GM18909 (cell line): ENCODE measurements at regions not wholly inside any gene's neighbourhood (a gene's known extent, or its start where the extent isn't known, plus 50 kb on each side); places are given as distances from the start of the nearest gene placed in this dataset.

ENCODE experiments used
- ATAC-seq: cut with Tn5 transposase; IDR thresholded peaks from one replicate; pipeline ENCODE4 v1.9.1; 2021; ENCODE audit warnings: mild to moderate bottlenecking; ENCODE audit not compliant: unreplicated experiment, poor library complexity

- ATAC-seq, result no peak
These were observed 613.1 kb downstream of the EBF1 start for GRCh38 chr5:158486566-158486965.

GRCh38 chr5:158485604-158486081 is 614.1 kb downstream of the EBF1 start:
- no peak for ATAC-seq

GRCh38 chr5:158485047-158485446 is 614.7 kb downstream of the EBF1 start:
- ATAC-seq, result no peak

GRCh38 chr5:158484150-158484549 is 615.6 kb downstream of the EBF1 start:
- no peak for ATAC-seq

- ATAC-seq, result no peak
These were observed 616.3 kb downstream of the EBF1 start for GRCh38 chr5:158483281-158483860.

GRCh38 chr5:158482125-158482524 is 617.6 kb downstream of the EBF1 start:
- no peak for ATAC-seq

GRCh38 chr5:158478139-158478538 is 619.2 kb upstream of the CLINT1 start:
- ATAC-seq, result no peak

GRCh38 chr5:158477214-158477613 is 618.3 kb upstream of the CLINT1 start:
- ATAC-seq, result no peak

- ATAC-seq, result no peak
These were observed 614.2 kb upstream of the CLINT1 start for GRCh38 chr5:158473016-158473635.

GRCh38 chr5:158471535-158471924 is 612.6 kb upstream of the CLINT1 start:
- no peak for ATAC-seq

GRCh38 chr5:158470764-158471534 is 612.0 kb upstream of the CLINT1 start:
- ATAC-seq, result no peak

- ATAC-seq, result no peak
These were observed 609.5 kb upstream of the CLINT1 start for GRCh38 chr5:158468444-158468843.

- no peak for ATAC-seq
These were observed 607.2 kb upstream of the CLINT1 start for GRCh38 chr5:158466191-158466590.

GRCh38 chr5:158465086-158465972 is 606.4 kb upstream of the CLINT1 start:
- no peak for ATAC-seq

GRCh38 chr5:158464383-158464782 is 605.4 kb upstream of the CLINT1 start:
- no peak for ATAC-seq

GRCh38 chr5:158463938-158464337 is 605.0 kb upstream of the CLINT1 start:
- ATAC-seq, result no peak

- ATAC-seq, result no peak
These were observed 604.2 kb upstream of the CLINT1 start for GRCh38 chr5:158463188-158463587.

- no peak for ATAC-seq
These were observed 603.6 kb upstream of the CLINT1 start for GRCh38 chr5:158462349-158463114.

- no peak for ATAC-seq
These were observed 602.4 kb upstream of the CLINT1 start for GRCh38 chr5:158461240-158461854.
